ENCODE measurements at regions not wholly inside any gene's neighbourhood (a gene's known extent, or its start where the extent isn't known, plus 50 kb on each side); places are given as distances from the start of the nearest gene placed in this dataset.

DNA sequence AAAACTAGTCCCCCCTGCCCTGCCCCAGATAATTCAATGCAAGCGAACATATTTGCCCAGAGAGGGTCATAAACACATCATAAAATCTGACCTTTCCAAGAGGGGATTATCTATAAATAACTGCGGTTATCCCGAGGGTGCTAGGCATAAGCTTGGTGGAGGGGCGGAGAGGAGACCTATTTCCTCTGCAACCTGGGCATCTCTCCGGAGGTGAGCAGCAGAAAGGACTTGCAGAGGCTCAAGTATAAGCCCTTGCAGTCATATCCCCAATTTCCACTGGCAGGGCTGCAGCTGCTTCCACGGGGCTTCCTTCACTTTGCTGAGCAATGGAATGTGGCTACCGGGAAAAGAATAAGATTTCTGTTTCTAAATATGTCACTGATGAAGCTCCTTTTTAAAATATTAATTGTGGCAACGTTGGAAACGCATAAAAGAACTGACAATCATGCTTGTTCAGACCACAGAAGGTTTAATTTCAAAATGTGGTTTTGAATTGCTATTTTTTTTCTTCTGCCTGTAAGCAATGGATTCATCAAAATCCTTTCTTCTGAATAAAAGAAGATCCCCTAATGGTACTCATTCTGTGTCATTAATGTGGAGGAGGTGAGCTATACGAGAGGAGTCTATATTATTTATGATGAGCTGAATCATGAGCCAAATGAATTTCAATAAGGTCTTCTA is 268.9 kb upstream of the ATP2B1 start:
- Histone ChIP-seq H3K36me3 (no peaks in the 10 kb centered on the region), H3K9me3 (no peaks in the 10 kb centered on the region), H3K4me3 (no peak overlapping the region), H3K4me1 (peaks cover 0 to 15% (median 0%) of the 10 kb centered on the region in 9 donors), H3K27me3 (peaks cover 0 to 3% (median 0%) of the 10 kb centered on the region in 7 donors), H3K27ac (no peak overlapping the region)
- WGBS, 2 donors, result 59 to 60% methylated on average over 10 of the region's 10 CpGs
- DNase-seq, result no peak
- no peak for TF ChIP-seq CTCF (IDR thresholded peaks at IDR 0.05)
- intact Hi-C loops (cut with DNase I), result no loop called here
- no peak for ATAC-seq

DNA sequence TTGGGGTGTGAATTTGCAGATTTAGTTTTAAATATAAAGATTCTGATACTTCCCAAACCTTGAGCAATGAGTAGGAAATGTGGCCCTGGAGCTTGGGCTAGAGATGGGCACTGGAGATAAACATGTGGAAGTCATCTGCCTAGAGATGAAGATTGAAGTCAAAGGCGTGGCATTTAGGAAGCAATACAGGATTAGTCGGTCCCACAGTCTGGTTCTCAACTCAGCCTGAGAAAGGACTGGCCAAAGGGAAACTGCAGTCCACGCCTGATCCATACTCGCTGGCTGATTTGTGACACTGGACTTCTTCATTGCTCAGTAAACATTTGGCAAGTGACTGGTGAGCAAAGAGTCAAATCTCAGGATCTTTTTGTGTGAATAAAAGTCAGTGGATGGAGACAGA is 268.2 kb upstream of the ATP2B1 start:
- no peak for ATAC-seq
- intact Hi-C loops (cut with DNase I), result no loop called here
- no peak for TF ChIP-seq CTCF (IDR thresholded peaks at IDR 0.05)
- H3K9me3 ChIP-seq, result no peaks in the 10 kb centered on the region
- peaks cover 0 to 3% (median 0%) of the 10 kb centered on the region in 7 donors for H3K27me3 ChIP-seq
- no peaks in the 10 kb centered on the region for H3K36me3 ChIP-seq
- H3K4me1 ChIP-seq, result peaks cover 0 to 15% (median 0%) of the 10 kb centered on the region in 9 donors
- 93% methylated on average over 4 of the region's 4 CpGs for WGBS, 2 donors
- DNase-seq, result no peak
- no peak overlapping the region for H3K27ac ChIP-seq
- no peak overlapping the region for H3K4me3 ChIP-seq

DNA sequence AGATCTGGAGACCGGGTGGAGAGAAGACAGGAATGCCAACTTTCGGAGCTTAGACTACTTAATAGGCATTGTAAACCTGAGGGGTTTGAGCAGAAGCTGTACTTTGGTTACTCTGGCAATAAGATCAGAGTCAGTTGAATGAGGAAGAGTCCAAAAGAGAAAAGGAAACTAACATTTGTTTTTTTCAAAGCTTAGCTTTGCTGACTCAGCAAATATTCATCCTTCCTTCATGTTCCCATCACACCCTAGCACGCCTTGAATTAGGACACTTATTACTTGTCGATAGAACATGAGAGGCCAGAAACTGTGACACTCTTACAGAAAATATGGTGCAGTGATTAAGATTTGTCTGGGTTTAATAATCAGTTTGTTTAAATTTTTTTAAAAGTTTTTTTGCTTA is 266.9 kb upstream of the ATP2B1 start:
- Histone ChIP-seq H3K27me3 (peaks cover 0 to 3% (median 0%) of the 10 kb centered on the region in 7 donors), H3K4me3 (no peak overlapping the region), H3K4me1 (peaks cover 0 to 12% (median 0%) of the 10 kb centered on the region in 9 donors), H3K36me3 (no peaks in the 10 kb centered on the region), H3K27ac (no peak overlapping the region), H3K9me3 (no peaks in the 10 kb centered on the region)
- TF ChIP-seq CTCF (IDR thresholded peaks at IDR 0.05), result no peak
- WGBS, 2 donors, result 96 to 97% methylated on average over 4 of the region's 4 CpGs
- no peak for DNase-seq
- no peak for ATAC-seq
- intact Hi-C loops (cut with DNase I), result no loop called here

GRCh38 chr12:89971880-89972279 is 263.2 kb upstream of the ATP2B1 start:
- no peak overlapping the region for H3K4me3 ChIP-seq
- peak in 1 of 2 donors; percentile 28 for DNase-seq
- ATAC-seq, result peak; percentile 47 to 91 (median 83)
- TF ChIP-seq CTCF (IDR thresholded peaks at IDR 0.05), result no peak
- no peaks in the 10 kb centered on the region for H3K9me3 ChIP-seq
- intact Hi-C loops (cut with DNase I), result no loop called here
- peaks cover 0 to 12% (median 0%) of the 10 kb centered on the region in 9 donors for H3K4me1 ChIP-seq
- H3K27ac ChIP-seq, result no peak overlapping the region
- peaks cover 0 to 3% (median 0%) of the 10 kb centered on the region in 7 donors for H3K27me3 ChIP-seq
- no peaks in the 10 kb centered on the region for H3K36me3 ChIP-seq

All from heart right ventricle (tissue), 16 donors.